ENCODE measurements at regions not wholly inside any gene's neighbourhood (a gene's known extent, or its start where the extent isn't known, plus 50 kb on each side); places are given as distances from the start of the nearest gene placed in this dataset.
"Not testable (repeated sequence)": the region's sequence is repeated elsewhere in the genome, so short reads cannot be mapped to it uniquely, and the experiment has no call there.

DNA sequence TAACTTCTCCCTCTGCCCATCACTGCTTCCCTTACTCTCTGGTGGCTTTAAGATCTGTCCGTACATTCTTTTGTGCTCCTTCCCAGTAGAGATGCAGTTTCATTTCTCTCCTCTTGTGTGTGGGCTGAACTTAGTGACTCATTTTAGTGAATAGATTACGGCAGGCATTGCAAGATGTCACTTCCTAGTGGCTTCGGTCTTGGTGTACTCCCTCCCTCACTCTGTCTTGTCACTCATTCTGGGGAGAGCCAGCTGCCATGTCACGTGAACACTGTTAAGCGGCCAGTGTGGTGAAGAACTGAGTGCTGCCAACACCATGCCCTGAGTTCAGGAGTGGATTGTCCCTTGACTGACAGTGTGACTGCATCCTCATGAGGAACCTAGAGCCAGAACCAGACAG, 115.9 kb downstream of the OTOR start:
- no peak for DNase-seq (ENCODE audit: low spot score)

DNA sequence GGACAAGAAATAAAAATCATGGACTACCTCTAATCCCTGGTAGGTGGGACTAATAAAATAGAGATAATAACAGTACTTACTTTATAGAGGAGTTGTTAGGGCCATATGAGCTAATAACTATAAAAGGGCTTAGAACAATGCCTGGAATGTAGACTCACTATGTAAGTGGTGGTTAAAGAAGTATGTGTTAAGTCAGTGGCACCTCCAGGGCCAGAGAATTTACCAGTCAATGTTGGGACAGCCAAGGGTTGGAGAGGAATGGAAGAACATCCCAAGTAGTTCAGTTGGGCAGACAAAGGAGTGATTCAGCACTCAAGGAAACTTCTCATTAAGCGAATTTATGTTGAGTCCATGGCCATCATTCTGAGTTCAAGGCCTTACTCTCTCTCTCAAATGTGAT, 116.8 kb downstream of the OTOR start:
- no peak for DNase-seq (ENCODE audit: low spot score)

GRCh38 chr20:16865406-16865805, 117.2 kb downstream of the OTOR start:
- no peak for DNase-seq (ENCODE audit: low spot score)

GRCh38 chr20:16873124-16873523, 125.0 kb downstream of the OTOR start:
- not testable (repeated sequence) for DNase-seq (ENCODE audit: low spot score)

DNA sequence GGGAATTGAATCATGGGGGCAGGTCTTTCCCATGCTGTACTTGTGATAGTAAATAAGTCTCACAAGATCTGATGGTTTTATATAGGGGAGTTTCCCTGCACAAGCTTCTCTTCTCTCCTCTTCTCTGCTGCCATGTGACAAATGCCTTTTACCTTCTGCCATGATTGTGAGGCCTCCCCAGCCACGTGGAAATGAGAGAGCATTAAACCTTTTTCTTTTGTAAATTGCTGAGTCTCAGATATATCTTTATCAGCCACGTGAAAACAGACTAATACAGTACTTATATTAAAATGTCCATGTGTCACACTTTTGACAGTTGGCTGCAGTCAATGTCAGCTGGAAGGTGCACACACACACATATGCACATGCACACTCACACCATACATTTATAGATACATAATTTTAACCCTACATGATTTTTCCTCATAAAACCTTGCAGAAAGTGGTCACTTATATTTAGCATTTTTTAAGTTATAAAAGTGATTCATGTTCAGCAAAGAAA, 128.9 kb downstream of the OTOR start:
- no peak for DNase-seq (ENCODE audit: low spot score)

DNA sequence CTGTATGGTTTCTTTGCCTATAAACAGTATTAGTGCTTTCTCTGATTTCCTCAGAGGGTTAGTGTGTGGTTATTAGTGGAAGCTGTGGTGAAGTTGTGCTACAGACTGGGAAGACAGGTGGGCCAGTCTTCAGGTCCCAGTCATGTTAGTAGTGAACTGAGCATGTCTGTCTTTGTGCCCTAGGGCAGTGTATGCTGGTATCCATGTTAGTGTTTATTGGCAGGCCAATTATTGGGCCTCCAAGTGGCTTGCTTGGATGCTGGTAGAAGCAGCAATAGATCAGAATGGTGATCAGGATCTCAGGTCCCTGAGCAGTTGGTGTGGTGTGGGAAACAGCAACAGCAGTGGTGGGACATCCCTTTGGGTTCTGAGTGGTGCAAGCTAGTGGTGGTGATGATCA, 137.6 kb downstream of the OTOR start:
- DNase-seq (ENCODE audit: low spot score) = no peak

DNA sequence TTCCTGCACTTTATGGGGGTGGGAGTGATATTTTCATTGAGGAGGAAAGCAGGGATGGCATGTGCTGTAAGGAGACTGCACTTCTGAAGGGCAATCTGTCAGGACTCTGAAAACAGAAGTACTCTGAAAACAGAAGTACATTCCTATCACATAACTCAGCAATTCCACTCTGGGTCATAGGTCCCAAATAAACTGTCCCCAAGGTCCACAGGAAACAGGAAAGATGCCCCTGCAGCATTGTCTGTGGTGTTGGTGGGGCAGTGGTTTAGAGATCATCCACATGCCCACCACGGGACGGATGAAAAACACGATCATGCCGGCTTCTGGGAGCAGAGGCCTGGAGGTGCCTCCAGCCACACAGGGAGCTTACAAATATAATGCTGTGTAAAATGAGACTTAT, 150.3 kb downstream of the OTOR start:
- DNase-seq (ENCODE audit: low spot score) = no peak

DNA sequence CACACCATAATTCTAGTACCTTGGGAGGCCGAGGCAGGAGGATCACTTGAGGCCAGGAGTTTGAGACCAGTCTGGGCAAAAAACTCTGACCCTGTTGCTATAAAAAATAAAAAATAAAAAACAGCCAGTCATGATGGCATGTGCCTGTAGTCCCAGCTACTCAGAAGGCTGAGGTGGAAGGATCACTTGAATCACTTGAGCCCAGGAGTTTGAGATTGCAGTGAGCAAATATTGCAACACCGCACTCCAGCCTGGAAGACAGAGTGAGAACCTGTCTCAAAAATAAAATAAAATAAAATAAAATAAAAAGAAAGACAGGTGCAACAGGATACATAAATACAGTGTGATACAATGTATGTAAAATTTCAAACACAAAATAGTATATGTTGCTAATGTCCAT, 154.5 kb downstream of the OTOR start:
- DNase-seq (ENCODE audit: low spot score) = no peak

GRCh38 chr20:16904751-16905150, 156.6 kb downstream of the OTOR start:
- DNase-seq (ENCODE audit: low spot score) = no peak

- DNase-seq (ENCODE audit: low spot score) = no peak
Observed at GRCh38 chr20:16914277-16914676, 166.1 kb downstream of the OTOR start.

- DNase-seq (ENCODE audit: low spot score) = no peak
Observed at GRCh38 chr20:16916165-16916564, 168.0 kb downstream of the OTOR start.

DNA sequence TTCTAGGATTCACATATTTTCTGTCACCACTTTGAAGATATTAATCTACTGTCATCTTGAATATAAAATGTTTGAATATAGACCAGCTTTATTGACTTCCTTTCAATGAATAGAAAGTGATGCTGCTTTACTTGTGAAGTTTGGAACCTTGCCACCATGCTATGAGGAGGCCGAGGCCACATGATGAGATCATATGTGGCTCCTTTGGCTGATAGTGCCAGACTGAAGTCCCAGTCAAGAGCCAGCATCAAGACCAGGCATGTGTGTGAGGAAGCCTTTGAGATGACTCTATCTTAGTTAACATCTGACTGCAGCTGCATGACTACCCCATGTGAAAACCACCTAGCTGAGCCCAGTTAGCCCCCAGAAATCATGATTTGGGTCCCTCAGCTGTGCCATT, 169.5 kb downstream of the OTOR start:
- DNase-seq (ENCODE audit: low spot score) = no peak

DNA sequence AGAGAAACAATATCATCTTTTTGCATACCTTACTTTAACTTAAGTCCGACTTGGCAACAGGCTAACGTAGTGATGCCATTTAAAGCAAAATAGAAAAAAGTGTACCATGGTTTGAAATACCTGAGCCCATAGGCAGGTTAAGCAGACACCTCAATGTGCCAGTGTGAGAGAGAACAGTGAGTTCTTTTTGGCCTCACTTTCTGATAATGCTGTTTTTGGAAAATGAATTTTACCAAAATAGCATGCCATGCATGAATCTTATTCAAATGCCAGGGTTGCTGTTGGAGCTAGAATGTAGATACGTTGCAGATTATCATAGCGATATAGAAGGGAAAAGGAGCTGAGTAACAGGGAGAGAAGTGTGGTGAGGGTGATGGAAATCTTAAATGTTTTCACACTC, 170.2 kb downstream of the OTOR start:
- DNase-seq (ENCODE audit: low spot score) = no peak

DNA sequence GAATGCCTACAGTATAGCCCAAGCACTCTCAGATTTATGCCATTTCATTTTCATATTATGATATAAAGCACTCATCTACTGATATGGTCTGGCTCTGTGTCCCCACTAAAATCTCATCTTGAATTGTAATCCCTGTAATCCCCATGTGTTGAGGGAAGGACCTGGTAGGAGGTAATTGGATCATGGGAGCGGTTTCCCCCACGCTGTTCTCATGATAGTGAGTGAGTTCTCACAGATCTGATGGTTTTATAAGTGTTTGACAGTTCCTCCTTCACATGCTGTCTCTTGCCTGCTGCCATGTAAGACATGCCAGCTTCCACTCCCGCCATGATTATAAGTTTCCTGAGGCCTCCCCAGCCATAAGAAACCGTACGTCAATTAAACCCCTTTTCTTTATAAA, 171.7 kb downstream of the OTOR start:
- no peak for DNase-seq (ENCODE audit: low spot score)

DNA sequence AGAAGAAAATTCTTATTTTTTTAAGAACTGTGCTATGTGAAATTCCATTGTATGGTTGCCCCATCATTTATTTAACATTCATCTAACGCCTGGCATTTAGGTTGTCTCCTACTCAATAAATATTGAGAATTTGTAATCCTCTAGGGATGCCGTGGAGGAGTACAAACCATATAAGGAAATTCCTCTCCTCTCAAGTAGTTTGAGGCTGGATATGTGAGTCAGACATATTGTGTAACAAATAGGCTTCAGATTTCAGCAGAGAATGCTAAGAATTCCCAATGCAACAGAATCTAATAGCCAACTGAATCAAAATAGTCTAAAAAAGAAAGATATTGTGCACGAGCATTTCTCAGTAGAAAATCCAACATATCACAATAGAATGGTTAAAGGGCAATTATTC, 174.7 kb downstream of the OTOR start:
- DNase-seq (ENCODE audit: low spot score) = no peak

DNA sequence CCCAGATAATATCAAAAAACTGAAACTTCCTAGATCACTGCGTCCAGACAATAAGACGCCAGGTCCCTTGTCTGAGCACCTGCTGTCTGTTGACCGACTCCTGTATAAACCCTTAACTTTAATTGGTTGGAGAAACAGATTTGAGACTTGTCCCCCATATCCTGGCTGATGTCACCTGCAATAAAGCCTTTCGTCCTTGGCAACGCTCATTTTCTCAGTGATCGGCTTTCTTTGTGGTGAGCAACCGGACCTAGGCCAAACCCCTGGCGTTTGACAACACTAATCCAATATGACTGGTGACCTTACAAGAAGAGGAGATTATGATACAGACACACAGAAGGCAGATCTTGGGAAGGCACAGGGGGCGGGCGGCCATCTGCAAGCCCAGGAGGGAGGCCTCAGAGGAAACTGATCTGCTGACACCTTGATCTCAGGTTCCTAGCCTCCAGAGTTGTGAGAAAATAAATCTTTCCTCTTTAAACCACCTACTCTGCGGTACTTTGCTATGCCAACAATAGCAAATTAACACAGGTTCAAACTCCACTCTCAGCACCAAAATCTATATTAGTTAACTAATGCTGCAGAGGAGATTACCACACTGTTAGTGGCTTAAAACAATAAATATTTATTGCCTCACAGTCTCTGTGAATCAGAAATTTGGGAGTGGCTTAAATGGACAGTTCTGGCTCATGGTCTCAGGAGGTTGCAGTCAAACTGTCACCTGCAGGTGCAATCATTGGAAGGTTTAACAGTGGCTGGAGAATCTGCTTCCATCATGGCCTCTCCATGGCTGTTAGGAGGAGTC, 178.7 kb downstream of the OTOR start:
- no peak for DNase-seq (ENCODE audit: low spot score)

DNA sequence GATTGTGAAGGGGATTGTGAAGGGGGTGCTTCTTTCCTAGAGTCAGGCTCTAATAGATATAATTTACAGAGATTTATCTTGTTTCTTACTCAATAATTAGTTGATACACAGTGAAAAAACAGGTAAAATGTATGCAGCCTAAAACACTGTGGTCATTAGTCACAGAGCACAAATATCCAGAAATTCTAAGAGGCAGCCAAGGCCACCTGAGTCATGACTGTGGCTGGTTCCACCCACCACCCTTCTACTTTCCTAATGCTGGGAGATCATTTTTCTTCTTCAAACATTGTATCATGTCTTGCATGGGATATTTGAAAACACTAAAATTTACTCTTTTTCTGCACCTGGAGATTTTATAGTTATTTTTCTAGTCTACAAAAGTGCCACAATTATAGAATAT, 181.6 kb downstream of the OTOR start:
- DNase-seq (ENCODE audit: low spot score) = no peak

DNA sequence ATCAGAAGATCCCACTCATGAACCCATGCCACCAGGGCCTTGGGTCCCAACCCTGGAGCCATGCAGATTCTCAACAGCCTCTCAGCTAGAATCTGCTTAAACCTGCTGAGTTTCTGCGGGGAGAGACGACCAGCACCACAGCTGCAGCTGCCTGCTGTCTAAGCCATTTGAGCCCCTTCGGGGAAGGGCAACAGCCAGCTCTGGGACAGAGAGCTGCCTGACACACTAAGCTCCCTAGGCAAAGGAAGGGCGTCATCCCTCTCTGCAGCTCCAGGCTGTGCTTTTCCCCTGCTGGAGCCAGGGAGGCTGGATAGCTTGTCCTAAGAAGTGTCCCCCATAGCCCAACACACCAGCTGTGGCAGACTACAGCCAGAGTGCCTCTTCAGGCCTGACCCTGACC, 182.5 kb downstream of the OTOR start:
- no peak for DNase-seq (ENCODE audit: low spot score)

DNA sequence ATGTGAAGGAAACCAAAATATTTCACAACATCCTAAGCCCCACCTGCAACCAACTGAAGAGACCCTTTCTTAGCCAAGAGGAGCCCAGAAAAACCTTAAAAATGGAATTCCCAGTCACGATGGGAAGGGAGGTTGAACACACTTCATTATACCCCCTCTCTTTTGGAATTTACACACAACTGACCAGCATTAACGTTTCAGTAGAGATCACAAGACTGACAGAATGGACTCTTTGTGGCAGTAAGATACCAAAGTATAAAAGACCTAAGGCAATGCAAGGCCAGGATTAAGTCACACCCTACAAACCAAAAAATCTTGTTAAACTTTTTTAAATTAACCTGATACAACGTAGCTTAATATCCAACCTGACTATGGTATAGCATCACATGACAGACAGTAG, 190.9 kb downstream of the OTOR start:
- DNase-seq (ENCODE audit: low spot score) = no peak

- DNase-seq (ENCODE audit: low spot score) = no peak
Observed at GRCh38 chr20:16940701-16941100, 192.5 kb downstream of the OTOR start.

GRCh38 chr20:16942051-16942450, 193.9 kb downstream of the OTOR start:
- no peak for DNase-seq (ENCODE audit: low spot score)

- DNase-seq (ENCODE audit: low spot score) = no peak
Observed at GRCh38 chr20:16942756-16943155, 194.6 kb downstream of the OTOR start.

- no peak for DNase-seq (ENCODE audit: low spot score)
Observed at GRCh38 chr20:16944745-16945144, 196.6 kb downstream of the OTOR start.

GRCh38 chr20:16945619-16946018, 197.5 kb downstream of the OTOR start:
- DNase-seq (ENCODE audit: low spot score) = no peak
